Skeletal muscle tissue (tissue), 3 donors: ENCODE measurements at regions not wholly inside any gene's neighbourhood (a gene's known extent, or its start where the extent isn't known, plus 50 kb on each side); places are given as distances from the start of the nearest gene placed in this dataset.
"Not testable (repeated sequence)": the region's sequence is repeated elsewhere in the genome, so short reads cannot be mapped to it uniquely, and the experiment has no call there.

Experiments
- H3K27ac ChIP-seq: one replicate; pipeline ENCODE4 v1.7.0; 2013; ENCODE audit warnings: mild to moderate bottlenecking, low read depth, low read length, inconsistent platforms
- H3K27me3 ChIP-seq, 3 donors: one replicate each; pipeline ENCODE4 v1.7.0; 2013; ENCODE audit warnings: low read length in 3 of 3; ENCODE audit not compliant: control insufficient read depth in 3 of 3, insufficient read depth in 3 of 3
- H3K36me3 ChIP-seq, 3 donors: one replicate each; pipeline ENCODE4 v1.7.0; 2013; ENCODE audit warnings: low read length in 3 of 3; ENCODE audit not compliant: control insufficient read depth in 3 of 3, insufficient read depth in 3 of 3
- H3K4me1 ChIP-seq, 3 donors: one replicate each; pipeline ENCODE4 v1.7.0; 2013; ENCODE audit warnings: low read length in 3 of 3, mild to moderate bottlenecking in 3 of 3; ENCODE audit not compliant: control insufficient read depth in 3 of 3, insufficient read depth in 3 of 3
- H3K4me3 ChIP-seq, 3 donors: one replicate each; pipeline ENCODE4 v1.7.0; 2013; ENCODE audit warnings: low read length in 3 of 3
- H3K9ac ChIP-seq, 3 donors: one replicate each; pipeline ENCODE4 v1.7.0; 2013; ENCODE audit warnings: low read length in 3 of 3, mild to moderate bottlenecking in 3 of 3, moderate library complexity in 2 of 3, low read depth in 1 of 3
- H3K9me3 ChIP-seq, 3 donors: one replicate each; pipeline ENCODE4 v1.7.0; 2013; ENCODE audit warnings: low read length in 3 of 3; ENCODE audit not compliant: control insufficient read depth in 3 of 3
- donor health status: Osteomylitis.

DNA sequence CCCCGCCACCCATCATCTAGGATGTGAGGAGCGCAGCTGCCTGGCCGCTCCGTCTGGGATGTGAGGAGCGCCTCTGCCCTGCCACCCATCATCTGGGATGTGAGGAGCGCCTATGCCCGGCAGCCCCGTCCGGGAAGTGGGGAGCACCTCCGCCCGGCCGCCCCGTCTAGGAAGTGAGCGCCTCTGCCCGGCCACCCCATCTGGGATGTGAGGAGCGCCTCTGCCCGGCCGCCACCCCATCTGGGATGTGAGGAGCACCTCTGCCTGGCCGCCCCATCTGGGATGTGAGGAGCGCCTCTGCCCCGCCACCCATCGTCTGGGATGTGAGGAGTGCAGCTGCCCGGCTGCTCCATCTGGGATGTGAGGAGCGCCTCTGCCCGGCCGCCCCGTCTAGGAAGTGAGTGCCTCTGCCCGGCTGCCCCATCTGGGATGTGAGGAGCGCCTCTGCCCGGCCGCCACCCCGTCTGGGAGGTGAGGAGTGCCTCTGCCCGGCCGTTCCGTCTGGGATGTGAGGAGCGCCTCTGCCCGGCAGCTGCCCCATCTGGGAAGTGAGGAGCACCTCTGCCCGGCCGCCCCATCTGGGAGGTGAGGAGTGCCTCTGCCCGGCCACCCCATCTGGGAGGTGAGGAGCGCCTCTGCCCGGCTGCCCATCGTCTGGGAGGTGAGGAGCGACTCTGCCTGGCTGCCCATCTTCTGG, 1086.5 kb downstream of the TYW1 start:
- H3K9me3 ChIP-seq, H3K27ac ChIP-seq, H3K9ac ChIP-seq, H3K27me3 ChIP-seq, H3K4me3 ChIP-seq, H3K4me1 ChIP-seq, H3K36me3 ChIP-seq: not testable (repeated sequence)

GRCh38 chr7:68087401-68087800, 1090.8 kb downstream of the TYW1 start:
- Histone ChIP-seq H3K27ac (no peak overlapping the region), H3K9ac (no peak overlapping the region), H3K27me3 (no peaks in the 10 kb centered on the region), H3K4me1 (no peaks in the 10 kb centered on the region), H3K36me3 (no peaks in the 10 kb centered on the region), H3K4me3 (no peak overlapping the region), H3K9me3 (no peaks in the 10 kb centered on the region)

GRCh38 chr7:68088879-68089278, 1092.2 kb downstream of the TYW1 start:
- no peak overlapping the region for H3K4me3 ChIP-seq
- H3K4me1 ChIP-seq = no peaks in the 10 kb centered on the region
- H3K9me3 ChIP-seq = no peaks in the 10 kb centered on the region
- no peak overlapping the region for H3K9ac ChIP-seq
- no peaks in the 10 kb centered on the region for H3K27me3 ChIP-seq
- no peaks in the 10 kb centered on the region for H3K36me3 ChIP-seq
- H3K27ac ChIP-seq = no peak overlapping the region

GRCh38 chr7:68090256-68090655, 1093.6 kb downstream of the TYW1 start:
- H3K4me3 ChIP-seq, H3K4me1 ChIP-seq, H3K27ac ChIP-seq: not testable (repeated sequence)

GRCh38 chr7:68103319-68103718, 1106.7 kb downstream of the TYW1 start:
- H3K27me3 ChIP-seq = peaks cover 0 to 8% (median 0%) of the 10 kb centered on the region in 3 donors

More at GRCh38 chr7:68090256-68090655, 1093.6 kb downstream of the TYW1 start:
- H3K9me3 ChIP-seq, H3K36me3 ChIP-seq, H3K9ac ChIP-seq, H3K27me3 ChIP-seq: not testable (repeated sequence)

DNA sequence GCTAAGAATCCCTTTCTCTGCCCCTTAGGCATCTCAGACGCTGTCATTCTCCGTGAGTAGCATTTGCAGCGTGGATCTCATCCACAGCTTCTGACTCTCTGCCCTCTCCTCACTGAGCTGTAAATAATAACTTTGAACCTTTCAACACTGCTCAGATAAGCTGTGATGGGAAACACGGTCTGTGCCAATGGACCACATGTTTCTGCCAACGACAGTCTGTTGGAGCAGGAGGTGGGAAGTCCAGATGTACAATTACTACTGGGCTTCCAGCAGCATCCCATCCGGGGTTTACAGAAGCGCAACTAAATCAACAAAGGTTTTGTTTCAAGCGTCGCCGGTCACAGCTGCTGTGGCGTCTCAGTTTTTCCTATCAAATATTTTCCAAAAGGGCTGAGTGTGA, 1110.6 kb downstream of the TYW1 start:
- Histone ChIP-seq H3K4me3 (no peak overlapping the region), H3K9ac (no peak overlapping the region), H3K27me3 (peaks cover 0 to 8% (median 0%) of the 10 kb centered on the region in 3 donors), H3K4me1 (no peaks in the 10 kb centered on the region), H3K36me3 (no peaks in the 10 kb centered on the region), H3K27ac (no peak overlapping the region), H3K9me3 (no peaks in the 10 kb centered on the region)

More at GRCh38 chr7:68103319-68103718, 1106.7 kb downstream of the TYW1 start:
- no peak overlapping the region for H3K4me3 ChIP-seq
- no peaks in the 10 kb centered on the region for H3K9me3 ChIP-seq
- no peaks in the 10 kb centered on the region for H3K4me1 ChIP-seq
- no peak overlapping the region for H3K27ac ChIP-seq
- no peak overlapping the region for H3K9ac ChIP-seq
- H3K36me3 ChIP-seq = no peaks in the 10 kb centered on the region

DNA sequence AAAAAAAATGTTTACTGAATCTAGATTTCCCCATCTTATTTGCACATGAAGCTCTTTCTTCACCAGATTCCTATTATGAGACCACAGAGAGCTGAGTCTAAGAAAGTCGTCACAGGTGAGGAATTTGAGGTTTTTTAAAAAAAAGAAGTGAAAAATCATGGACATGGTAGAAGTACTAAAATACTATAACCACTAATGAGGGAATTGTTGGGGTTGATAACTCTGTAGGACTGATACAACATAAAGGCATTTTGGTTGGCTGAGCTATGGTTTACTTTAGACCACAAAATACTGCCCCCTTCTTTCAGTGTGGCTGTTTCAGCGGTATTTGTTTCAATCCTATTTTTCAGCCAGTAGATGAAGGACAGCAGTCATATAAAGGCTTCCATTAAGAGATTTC, 1111.3 kb downstream of the TYW1 start:
- Histone ChIP-seq H3K9ac (no peak overlapping the region), H3K27ac (no peak overlapping the region), H3K27me3 (peaks cover 0 to 8% (median 0%) of the 10 kb centered on the region in 3 donors), H3K9me3 (no peaks in the 10 kb centered on the region), H3K4me1 (no peaks in the 10 kb centered on the region), H3K4me3 (no peak overlapping the region), H3K36me3 (no peaks in the 10 kb centered on the region)

- no peaks in the 10 kb centered on the region for H3K9me3 ChIP-seq
Measured at GRCh38 chr7:68109299-68109698, 1112.7 kb downstream of the TYW1 start.

DNA sequence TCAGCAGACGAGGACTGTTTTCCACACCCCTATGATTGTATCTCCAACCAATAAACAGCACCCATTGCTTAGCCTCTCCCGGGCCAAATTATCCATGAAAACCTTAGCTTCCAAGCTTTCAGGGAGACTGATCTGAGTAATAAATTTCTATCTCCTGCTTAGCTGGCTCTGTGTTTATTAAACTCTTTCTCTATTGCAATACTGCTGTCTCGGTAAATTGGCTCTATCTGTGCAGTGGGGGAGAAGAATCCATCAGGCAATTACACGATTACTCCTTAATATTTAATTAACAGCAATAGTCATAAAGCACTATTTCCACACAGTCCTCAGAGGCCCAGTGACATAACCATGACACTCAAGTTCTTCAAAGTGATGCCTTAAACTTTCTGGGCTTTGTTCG, 1122.8 kb downstream of the TYW1 start:
- Histone ChIP-seq H3K27ac (no peak overlapping the region), H3K9ac (no peak overlapping the region), H3K4me1 (no peaks in the 10 kb centered on the region), H3K36me3 (no peaks in the 10 kb centered on the region), H3K4me3 (no peak overlapping the region), H3K9me3 (peaks cover 0 to 13% (median 2%) of the 10 kb centered on the region in 3 donors), H3K27me3 (no peaks in the 10 kb centered on the region)

More at GRCh38 chr7:68109299-68109698, 1112.7 kb downstream of the TYW1 start:
- Histone ChIP-seq H3K9ac (no peak overlapping the region), H3K36me3 (no peaks in the 10 kb centered on the region), H3K27ac (no peak overlapping the region), H3K4me1 (no peaks in the 10 kb centered on the region), H3K27me3 (peaks cover 0 to 8% (median 0%) of the 10 kb centered on the region in 3 donors), H3K4me3 (no peak overlapping the region)

DNA sequence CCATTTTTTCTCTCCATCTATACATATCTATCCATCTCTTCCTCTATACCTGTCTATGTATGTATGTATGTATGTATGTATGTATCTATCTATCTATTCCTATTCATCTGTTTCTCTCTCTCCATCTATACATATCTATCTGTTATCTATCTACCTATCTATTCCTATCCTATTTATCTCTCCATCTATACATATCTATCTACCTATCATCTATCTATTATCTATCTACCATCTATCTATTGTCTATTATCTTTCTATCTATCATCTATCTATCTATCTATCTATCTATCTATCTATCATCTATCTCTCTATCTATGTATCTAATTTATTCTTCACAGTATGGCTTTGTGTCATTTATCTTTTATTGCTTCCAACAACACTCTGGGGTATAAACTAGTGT, 1124.4 kb downstream of the TYW1 start:
- H3K4me1 ChIP-seq = no peaks in the 10 kb centered on the region
- H3K9ac ChIP-seq = no peak overlapping the region
- H3K4me3 ChIP-seq = no peak overlapping the region
- no peak overlapping the region for H3K27ac ChIP-seq
- no peaks in the 10 kb centered on the region for H3K36me3 ChIP-seq
- peaks cover 0 to 13% (median 2%) of the 10 kb centered on the region in 3 donors for H3K9me3 ChIP-seq
- H3K27me3 ChIP-seq = no peaks in the 10 kb centered on the region
